Panc1 (cell line): ENCODE measurements at regions not wholly inside any gene's neighbourhood (a gene's known extent, or its start where the extent isn't known, plus 50 kb on each side); places are given as distances from the start of the nearest gene placed in this dataset.

Experiments
- POLR2AphosphoS5 ChIP-seq: IDR thresholded peaks from 2 replicates; pipeline ENCODE4 v1.6.1; 2012; ENCODE audit warnings: mild to moderate bottlenecking, low read depth, low read length, moderate library complexity
- SIN3A ChIP-seq: IDR thresholded peaks from 2 replicates; pipeline ENCODE4 v1.6.1; 2012; ENCODE audit warnings: low read depth, mild to moderate bottlenecking, low read length, moderate library complexity, borderline replicate concordance; ENCODE audit not compliant: insufficient read depth
- TCF7L2 ChIP-seq: IDR thresholded peaks from 2 replicates; pipeline ENCODE4 v1.6.1; 2011; ENCODE audit warnings: mild to moderate bottlenecking, low read depth, low read length, inconsistent platforms
- TF ChIP-seq, protein P1 (sequence below): fragments of 450-650 bp; IDR thresholded peaks from 2 replicates; pipeline ENCODE4 v1.5.1; 2017; ENCODE audit warnings: mild to moderate bottlenecking
- TF ChIP-seq, protein P2 (sequence below), 2 experiments: IDR thresholded peaks; 2 replicates each; pipeline ENCODE4 v1.6.1; 2011 to 2012; ENCODE audit warnings: low read depth in 2 of 2, control low read depth in 1 of 2, low read length in 1 of 2, mild to moderate bottlenecking in 1 of 2, moderate library complexity in 1 of 2; ENCODE audit not compliant: insufficient read depth in 1 of 2

DNA sequence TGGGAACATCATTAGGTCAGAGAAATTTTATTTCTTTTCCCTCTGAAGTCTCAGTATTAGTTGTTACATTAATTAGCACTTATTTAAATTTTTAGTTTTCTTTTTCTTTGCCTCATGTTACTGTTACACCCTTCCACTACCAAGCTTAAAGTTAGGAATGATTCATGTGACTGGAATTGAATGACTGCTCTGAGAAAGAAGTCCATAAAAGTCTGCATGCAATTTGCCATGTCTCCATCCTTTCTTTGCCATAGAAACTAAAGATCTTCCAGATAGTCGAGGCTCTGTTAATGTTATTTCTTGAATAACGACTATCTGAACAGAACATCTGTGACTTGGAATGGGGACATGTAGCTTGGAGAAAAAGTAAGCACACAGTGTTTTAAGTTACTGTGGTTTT, 1269.8 kb upstream of the PIK3C3 start:
- TF ChIP-seq, protein P1, sequence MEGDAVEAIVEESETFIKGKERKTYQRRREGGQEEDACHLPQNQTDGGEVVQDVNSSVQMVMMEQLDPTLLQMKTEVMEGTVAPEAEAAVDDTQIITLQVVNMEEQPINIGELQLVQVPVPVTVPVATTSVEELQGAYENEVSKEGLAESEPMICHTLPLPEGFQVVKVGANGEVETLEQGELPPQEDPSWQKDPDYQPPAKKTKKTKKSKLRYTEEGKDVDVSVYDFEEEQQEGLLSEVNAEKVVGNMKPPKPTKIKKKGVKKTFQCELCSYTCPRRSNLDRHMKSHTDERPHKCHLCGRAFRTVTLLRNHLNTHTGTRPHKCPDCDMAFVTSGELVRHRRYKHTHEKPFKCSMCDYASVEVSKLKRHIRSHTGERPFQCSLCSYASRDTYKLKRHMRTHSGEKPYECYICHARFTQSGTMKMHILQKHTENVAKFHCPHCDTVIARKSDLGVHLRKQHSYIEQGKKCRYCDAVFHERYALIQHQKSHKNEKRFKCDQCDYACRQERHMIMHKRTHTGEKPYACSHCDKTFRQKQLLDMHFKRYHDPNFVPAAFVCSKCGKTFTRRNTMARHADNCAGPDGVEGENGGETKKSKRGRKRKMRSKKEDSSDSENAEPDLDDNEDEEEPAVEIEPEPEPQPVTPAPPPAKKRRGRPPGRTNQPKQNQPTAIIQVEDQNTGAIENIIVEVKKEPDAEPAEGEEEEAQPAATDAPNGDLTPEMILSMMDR: no peak
- TF ChIP-seq, protein P2, sequence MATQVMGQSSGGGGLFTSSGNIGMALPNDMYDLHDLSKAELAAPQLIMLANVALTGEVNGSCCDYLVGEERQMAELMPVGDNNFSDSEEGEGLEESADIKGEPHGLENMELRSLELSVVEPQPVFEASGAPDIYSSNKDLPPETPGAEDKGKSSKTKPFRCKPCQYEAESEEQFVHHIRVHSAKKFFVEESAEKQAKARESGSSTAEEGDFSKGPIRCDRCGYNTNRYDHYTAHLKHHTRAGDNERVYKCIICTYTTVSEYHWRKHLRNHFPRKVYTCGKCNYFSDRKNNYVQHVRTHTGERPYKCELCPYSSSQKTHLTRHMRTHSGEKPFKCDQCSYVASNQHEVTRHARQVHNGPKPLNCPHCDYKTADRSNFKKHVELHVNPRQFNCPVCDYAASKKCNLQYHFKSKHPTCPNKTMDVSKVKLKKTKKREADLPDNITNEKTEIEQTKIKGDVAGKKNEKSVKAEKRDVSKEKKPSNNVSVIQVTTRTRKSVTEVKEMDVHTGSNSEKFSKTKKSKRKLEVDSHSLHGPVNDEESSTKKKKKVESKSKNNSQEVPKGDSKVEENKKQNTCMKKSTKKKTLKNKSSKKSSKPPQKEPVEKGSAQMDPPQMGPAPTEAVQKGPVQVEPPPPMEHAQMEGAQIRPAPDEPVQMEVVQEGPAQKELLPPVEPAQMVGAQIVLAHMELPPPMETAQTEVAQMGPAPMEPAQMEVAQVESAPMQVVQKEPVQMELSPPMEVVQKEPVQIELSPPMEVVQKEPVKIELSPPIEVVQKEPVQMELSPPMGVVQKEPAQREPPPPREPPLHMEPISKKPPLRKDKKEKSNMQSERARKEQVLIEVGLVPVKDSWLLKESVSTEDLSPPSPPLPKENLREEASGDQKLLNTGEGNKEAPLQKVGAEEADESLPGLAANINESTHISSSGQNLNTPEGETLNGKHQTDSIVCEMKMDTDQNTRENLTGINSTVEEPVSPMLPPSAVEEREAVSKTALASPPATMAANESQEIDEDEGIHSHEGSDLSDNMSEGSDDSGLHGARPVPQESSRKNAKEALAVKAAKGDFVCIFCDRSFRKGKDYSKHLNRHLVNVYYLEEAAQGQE (IDR thresholded peaks at IDR 0.05; ENCODE audit: insufficient read depth in 1 of 2, low read depth in 2 of 2, low read length in 1 of 2): no peak
- TF ChIP-seq POLR2AphosphoS5 (no peak), TCF7L2 (no peak), SIN3A (no peak)
